ENCODE measurements at regions not wholly inside any gene's neighbourhood (a gene's known extent, or its start where the extent isn't known, plus 50 kb on each side); places are given as distances from the start of the nearest gene placed in this dataset.
"Not testable (repeated sequence)": the region's sequence is repeated elsewhere in the genome, so short reads cannot be mapped to it uniquely, and the experiment has no call there.

DNA sequence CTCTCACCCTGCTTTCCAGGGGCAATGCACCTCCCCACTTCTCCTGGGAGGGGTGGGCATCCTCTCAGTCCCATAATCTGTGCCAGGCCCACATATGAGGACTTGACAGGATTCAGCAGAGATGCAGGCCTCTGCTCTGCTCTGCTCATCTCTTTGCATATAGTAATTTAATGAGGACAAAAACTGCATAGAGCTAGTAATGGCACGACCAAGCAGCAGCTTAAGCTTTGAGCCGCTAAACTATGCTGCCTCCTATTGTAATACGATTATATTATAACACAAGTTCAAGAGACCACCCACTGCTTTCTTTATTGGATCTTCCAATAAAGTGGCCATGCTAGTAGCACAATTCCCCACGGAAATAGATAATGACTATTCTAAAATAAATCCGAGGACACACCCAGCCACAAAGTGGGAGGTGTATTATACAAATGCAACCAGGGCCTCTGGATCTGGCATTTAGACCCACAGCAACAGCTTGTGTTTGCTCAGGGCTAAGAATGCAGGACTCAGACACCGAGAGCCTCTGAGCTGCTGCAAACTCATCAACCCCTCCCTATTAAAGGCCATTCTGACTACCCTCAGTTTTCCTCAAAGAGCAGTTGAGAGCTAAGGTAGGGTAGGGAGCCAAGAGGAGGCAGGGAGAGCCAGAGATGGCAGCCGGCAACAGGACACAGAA is 93.6 kb upstream of the PLGLB2 start:
- TF ChIP-seq HNF4A (conservative IDR thresholded peaks at IDR 0.05); MAX (IDR thresholded peaks at IDR 0.05); YY1 (IDR thresholded peaks at IDR 0.05); RAD21 (IDR thresholded peaks at IDR 0.05); GABPA (IDR thresholded peaks at IDR 0.05 in 1 of 2, conservative IDR thresholded peaks at IDR 0.05 in 1 of 2); REST (IDR thresholded peaks at IDR 0.05); TAF1 (conservative IDR thresholded peaks at IDR 0.05); JUND (IDR thresholded peaks at IDR 0.05); SP1 (IDR thresholded peaks at IDR 0.05); EGR1 (IDR thresholded peaks at IDR 0.05; ENCODE audit: low read depth in 2 of 2); ATF3 (IDR thresholded peaks at IDR 0.05); FOXA1 (IDR thresholded peaks at IDR 0.05): not testable (repeated sequence)
- TF ChIP-seq, protein P1, sequence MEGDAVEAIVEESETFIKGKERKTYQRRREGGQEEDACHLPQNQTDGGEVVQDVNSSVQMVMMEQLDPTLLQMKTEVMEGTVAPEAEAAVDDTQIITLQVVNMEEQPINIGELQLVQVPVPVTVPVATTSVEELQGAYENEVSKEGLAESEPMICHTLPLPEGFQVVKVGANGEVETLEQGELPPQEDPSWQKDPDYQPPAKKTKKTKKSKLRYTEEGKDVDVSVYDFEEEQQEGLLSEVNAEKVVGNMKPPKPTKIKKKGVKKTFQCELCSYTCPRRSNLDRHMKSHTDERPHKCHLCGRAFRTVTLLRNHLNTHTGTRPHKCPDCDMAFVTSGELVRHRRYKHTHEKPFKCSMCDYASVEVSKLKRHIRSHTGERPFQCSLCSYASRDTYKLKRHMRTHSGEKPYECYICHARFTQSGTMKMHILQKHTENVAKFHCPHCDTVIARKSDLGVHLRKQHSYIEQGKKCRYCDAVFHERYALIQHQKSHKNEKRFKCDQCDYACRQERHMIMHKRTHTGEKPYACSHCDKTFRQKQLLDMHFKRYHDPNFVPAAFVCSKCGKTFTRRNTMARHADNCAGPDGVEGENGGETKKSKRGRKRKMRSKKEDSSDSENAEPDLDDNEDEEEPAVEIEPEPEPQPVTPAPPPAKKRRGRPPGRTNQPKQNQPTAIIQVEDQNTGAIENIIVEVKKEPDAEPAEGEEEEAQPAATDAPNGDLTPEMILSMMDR (IDR thresholded peaks at IDR 0.05; ENCODE audit: low read depth, low read length, missing input control) = not testable (repeated sequence)
- TF ChIP-seq, protein P2, sequence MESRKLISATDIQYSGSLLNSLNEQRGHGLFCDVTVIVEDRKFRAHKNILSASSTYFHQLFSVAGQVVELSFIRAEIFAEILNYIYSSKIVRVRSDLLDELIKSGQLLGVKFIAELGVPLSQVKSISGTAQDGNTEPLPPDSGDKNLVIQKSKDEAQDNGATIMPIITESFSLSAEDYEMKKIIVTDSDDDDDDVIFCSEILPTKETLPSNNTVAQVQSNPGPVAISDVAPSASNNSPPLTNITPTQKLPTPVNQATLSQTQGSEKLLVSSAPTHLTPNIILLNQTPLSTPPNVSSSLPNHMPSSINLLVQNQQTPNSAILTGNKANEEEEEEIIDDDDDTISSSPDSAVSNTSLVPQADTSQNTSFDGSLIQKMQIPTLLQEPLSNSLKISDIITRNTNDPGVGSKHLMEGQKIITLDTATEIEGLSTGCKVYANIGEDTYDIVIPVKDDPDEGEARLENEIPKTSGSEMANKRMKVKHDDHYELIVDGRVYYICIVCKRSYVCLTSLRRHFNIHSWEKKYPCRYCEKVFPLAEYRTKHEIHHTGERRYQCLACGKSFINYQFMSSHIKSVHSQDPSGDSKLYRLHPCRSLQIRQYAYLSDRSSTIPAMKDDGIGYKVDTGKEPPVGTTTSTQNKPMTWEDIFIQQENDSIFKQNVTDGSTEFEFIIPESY (IDR thresholded peaks at IDR 0.05) = not testable (repeated sequence)
